SKM-1 (cell line): ENCODE measurements at regions not wholly inside any gene's neighbourhood (a gene's known extent, or its start where the extent isn't known, plus 50 kb on each side); places are given as distances from the start of the nearest gene placed in this dataset.

Experiments used
- DNase-seq: peaks from one replicate; lab custom pipeline; 2025; ENCODE audit not compliant: unreplicated experiment; lab: John Stamatoyannopoulos, UW

DNA sequence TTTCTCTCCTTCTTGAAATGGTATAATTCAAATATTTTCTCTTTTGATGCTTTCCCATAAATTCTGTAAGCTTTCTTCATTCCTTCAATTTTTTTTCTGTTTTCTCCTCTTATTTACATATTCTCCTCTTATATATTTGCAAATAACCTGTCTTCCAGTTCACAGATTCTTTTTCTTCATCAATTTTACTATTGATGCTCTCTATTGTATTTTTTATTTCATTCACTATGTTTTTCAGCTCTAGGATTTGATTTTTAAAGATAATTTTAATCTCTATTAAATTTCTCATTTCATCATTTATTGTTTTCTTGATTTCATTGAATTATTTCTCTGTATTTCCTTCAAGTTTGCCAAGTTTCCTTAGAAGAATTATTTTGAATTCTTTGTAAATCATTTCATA, 54.0 kb upstream of the PRPS1L1 start:
- DNase-seq: no peak

DNA sequence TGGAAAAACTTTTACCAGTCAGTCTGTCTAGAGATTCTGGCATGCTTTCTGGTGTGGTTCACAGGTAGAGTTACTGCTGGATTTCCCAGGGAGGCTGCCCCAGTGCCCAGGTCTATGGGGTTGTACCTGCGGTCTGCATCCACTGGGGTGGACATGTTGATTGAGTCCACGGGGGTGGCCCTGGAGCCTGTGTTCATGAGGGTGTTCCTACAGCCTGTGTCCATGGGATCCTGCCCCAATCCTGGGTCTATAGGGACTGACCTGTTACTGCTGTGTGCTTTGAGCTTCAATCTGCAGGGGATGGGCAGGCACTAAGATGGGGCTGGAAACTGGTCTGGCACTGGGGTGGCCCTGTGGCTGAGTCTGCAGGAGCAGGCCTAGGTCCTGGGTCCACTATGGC, 54.5 kb upstream of the PRPS1L1 start:
- DNase-seq: no peak

DNA sequence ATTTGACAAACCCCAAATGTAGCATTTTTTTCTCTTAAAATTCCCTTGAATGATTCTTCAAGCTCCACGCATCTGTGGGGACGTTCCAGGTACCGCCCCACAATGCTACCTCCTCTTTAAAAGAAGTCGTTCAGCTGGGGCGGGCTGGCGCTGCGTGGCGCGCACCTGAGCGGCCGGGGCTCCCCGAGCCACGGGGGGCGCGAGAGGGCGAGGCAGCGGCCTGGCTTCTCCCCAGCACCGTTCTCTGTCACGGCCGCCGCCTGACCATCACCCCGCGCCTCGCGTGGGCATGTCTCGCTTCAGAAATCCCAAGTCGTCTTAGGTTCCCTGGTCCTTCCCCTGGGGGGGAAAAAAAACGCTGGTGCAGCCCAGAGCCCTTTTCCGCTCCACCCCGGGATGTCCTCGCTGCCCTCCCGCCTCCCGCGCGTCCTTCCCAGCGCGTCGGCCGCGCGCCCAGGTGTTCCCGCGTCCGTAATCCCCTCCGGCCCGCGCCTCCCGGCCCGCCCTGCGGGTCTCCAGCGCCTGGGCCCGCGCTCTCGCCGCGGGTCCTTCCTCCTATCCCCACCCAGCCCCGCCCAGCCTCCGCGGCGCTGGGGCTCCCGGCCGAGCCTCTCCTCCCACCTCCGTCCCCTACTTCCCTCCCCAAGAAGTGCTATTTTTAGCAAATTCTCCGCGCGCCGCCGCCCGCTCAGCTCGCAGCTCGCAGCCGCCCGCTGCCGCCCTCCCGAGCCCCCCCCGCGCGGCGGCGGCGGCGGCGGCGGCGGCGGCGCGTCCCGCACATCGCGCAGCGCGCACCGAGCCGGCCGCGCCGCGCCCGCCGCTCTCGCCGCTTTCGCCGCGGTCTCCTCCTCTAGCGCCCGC, 58.7 kb upstream of the PRPS1L1 start:
- DNase-seq: no peak

GRCh38 chr7:18087026-18087686, 59.5 kb upstream of the PRPS1L1 start:
- DNase-seq: no peak

DNA sequence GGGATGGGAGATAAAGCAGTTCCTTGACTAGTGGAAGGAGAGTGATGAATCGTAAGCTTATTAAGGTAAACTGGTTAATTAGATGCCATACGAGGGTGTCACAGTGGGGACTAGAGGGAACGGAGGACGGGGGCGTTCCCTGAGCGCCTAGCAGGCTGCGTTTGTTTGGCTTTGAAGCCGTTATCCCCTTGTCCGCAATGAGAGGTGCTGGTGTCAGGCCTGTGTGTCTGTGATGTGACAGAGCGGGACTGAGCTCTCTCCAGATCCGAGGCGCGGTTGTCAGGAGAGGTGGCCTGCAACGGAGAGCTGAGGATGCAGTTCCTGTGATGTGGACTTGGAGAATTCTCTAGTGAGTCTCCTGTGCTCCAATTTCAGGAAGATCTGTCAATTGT, 60.0 kb upstream of the PRPS1L1 start:
- DNase-seq: no peak

DNA sequence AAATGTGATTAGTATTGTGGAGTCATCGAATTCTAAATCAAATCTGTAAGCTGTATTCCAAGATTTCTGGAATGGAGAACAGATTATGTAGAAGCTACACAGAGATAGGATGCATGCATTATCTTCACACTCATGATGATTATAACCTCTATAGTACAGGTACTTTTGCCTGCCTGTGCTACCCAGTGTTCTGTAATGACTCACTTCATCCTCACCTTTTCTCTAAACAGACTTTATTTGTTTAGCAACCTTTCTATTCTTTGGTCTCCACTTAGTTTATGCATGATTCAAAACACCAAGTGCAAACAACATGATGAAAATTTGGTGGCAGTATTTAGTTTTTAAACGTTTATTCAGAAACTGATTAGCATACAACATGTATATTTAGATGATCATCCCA, 68.4 kb upstream of the PRPS1L1 start:
- DNase-seq: no peak

GRCh38 chr7:18102576-18102975, 74.9 kb upstream of the PRPS1L1 start:
- no peak for DNase-seq

DNA sequence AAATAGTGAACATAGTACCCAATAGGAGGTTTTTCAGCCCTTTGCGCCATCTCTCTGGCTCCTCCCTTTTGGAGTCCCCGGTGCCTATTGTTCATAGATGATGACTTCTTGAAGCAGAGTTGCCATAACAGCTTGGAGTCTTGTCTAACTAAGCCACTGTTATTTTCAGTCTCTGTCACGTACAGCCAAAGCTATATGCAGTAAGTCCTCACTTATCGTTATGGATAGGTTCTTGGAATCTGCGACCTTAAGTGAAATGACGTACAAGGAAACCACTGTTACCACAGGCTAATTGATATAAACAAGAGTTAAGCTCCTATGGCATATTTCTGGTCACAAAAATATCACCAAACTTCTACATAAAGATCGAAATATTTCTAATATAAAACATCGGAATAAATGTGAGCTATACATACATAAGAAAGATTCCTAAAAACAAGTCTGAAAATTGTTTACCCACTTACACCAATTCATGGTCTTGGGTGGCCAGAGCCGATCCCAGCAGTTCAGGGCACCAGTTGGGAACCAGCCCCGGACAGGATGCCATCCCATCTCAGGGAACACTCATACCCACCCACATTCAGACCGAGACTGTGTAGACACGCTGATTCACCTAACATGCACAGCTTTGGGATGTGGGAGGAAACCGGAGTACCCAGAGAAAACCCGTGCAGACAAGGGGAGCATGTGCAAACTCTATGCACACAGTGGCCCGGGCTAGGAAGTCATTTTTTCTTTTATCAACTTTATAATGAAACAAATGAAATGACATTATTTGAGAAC, 76.0 kb upstream of the PRPS1L1 start:
- DNase-seq: no peak

GRCh38 chr7:18109762-18110161, 82.1 kb upstream of the PRPS1L1 start:
- no peak for DNase-seq

DNA sequence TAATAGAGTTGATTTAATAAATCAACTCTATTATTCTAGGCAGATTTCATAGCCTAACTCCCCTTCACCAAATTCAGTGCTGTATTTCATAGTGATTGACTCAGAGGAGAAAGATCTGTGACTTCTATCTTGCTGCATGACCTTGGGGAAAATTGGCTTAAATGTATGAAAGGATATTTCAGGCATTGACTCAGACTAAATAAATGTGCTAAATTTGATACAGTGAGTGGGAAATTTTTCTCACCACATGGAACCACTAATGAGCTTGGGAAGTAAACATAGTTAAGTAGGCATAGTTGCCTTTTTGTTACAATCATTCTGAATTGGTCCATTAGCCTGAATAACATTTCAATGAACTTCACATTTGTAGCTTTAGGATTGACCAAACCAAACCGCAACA, 89.0 kb upstream of the PRPS1L1 start:
- no peak for DNase-seq

- DNase-seq: no peak
Measured at GRCh38 chr7:18117482-18117881, 89.8 kb upstream of the PRPS1L1 start.

GRCh38 chr7:18119985-18120384, 92.3 kb upstream of the PRPS1L1 start:
- DNase-seq: no peak

- no peak for DNase-seq
Measured at GRCh38 chr7:18123508-18124239, 96.0 kb upstream of the PRPS1L1 start.

GRCh38 chr7:18125476-18125875, 97.8 kb upstream of the PRPS1L1 start:
- no peak for DNase-seq

- no peak for DNase-seq
Measured at GRCh38 chr7:18126281-18126680, 98.6 kb upstream of the PRPS1L1 start.

DNA sequence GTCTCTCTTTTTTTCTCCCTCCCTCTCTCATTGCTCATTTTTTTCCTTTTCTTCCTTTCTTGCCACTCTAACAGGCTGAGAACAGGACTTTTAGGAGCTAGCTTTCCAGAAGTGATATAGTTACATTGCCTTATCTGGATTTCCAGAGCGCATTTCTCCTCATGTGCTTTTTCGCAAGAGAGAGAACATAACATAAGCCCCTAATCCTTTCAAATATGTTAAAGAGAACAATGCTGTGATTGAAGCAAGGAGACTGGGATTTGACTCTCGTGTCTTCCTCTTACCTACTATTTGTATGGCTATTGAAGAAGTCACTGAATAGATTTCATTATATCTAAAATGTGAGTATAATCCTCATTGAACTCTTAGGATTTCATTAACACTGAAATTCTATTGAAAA, 101.2 kb upstream of the PRPS1L1 start:
- no peak for DNase-seq

GRCh38 chr7:18132811-18133210, 105.2 kb upstream of the PRPS1L1 start:
- no peak for DNase-seq

DNA sequence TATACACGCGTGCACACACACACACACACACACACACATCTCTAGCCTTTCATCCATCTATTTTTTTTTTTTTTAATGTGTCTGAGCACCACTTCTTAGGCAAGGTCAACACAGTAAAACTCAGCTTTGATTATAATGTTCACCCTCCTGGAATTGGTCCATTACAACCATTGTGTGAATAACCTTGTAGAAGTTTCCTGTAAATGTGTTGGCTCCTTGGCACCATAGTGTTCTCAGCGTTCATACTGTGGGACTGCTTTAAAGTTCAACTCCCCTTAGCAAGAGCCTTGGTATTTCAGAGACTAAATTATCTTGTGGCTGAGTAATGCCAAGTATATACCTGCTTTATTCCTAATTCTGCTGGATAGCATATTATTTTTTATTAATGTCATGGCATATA, 106.3 kb upstream of the PRPS1L1 start:
- DNase-seq: no peak

- no peak for DNase-seq
Measured at GRCh38 chr7:18140943-18141342, 113.3 kb upstream of the PRPS1L1 start.

- peak; percentile 59 for DNase-seq
Measured at GRCh38 chr7:18144166-18144565, 116.5 kb upstream of the PRPS1L1 start.

- no peak for DNase-seq
Measured at GRCh38 chr7:18145160-18145559, 117.5 kb upstream of the PRPS1L1 start.
